A549 (cell line): ENCODE measurements at regions not wholly inside any gene's neighbourhood (a gene's known extent, or its start where the extent isn't known, plus 50 kb on each side); places are given as distances from the start of the nearest gene placed in this dataset.
A peak's percentile ranks its signal among the peaks of the same experiment; 100 is the strongest.

Experiments
- ATAC-seq, 2 experiments: fragments of 200-7000 bp in 1 of 2; fragments of >200 bp in 1 of 2; cut with Nextera tagmentation in 1 of 2; cut with Tn5 transposase in 1 of 2; 3 replicates each; pipeline versions ENCODE4 v1.8.0 to v1.9.1; 2018 to 2020; ENCODE audit warnings: mild to moderate bottlenecking in 1 of 2, moderate library complexity in 1 of 2
- CTCF ChIA-PET: fragments of 300-600 bp; sonication (Branson Sonifier 250); formaldehyde crosslinking; extraction: SDS; loops from one replicate; lab custom pipeline; 2021; ENCODE audit warnings: antibody characterized with exemption, inconsistent platforms; lab: Yijun Ruan, JAX
- POLR2A ChIA-PET: fragments of 350-600 bp; formaldehyde crosslinking; extraction: SDS; loops from one replicate; lab custom pipeline; 2021; ENCODE audit warnings: antibody characterized with exemption, inconsistent platforms; lab: Yijun Ruan, JAX
- DNase-seq, 2 experiments: peaks; one replicate each; pipeline versions ENCODE4 v3.0.0 to v3.0.0-alpha.2; 2011 to 2016; ENCODE audit warnings: low read depth in 1 of 2, low spot score in 1 of 2
- FAIRE-seq: peaks from 2 replicates; lab custom pipeline; 2011; peaks lifted over from hg19 to GRCh38; lab: Jason Lieb, UNC
- H3K27ac ChIP-seq, 2 experiments: fragments of >200 bp; sonication (Bioruptor Twin); formaldehyde crosslinking; 3 replicates each; pipeline ENCODE4 v1.5.1; 2016 to 2017
- H3K4me1 ChIP-seq: fragments of >200 bp; sonication (Bioruptor Twin); formaldehyde crosslinking; 3 replicates; pipeline ENCODE4 v1.6.1; 2016
- H3K4me2 ChIP-seq: fragments of >200 bp; sonication (Bioruptor Twin); formaldehyde crosslinking; 3 replicates; pipeline ENCODE4 v1.6.1; 2016
- H3K4me3 ChIP-seq: fragments of >200 bp; sonication (Bioruptor Twin); formaldehyde crosslinking; 3 replicates; pipeline ENCODE4 v1.5.1; 2016
- H3K9me3 ChIP-seq: fragments of >200 bp; sonication (Bioruptor Twin); formaldehyde crosslinking; 3 replicates; pipeline ENCODE4 v1.6.1; 2016
- ATOH8 ChIP-seq: fragments of 250-450 bp; sonication (Bioruptor Pico); IDR thresholded peaks from 2 replicates; pipeline ENCODE4 v1.5.0; 2020; ENCODE audit warnings: low read depth, mild to moderate bottlenecking, moderate library complexity
- CEBPB ChIP-seq, 2 experiments: fragments of >200 bp in 1 of 2; sonication (Bioruptor Twin) in 1 of 2; formaldehyde crosslinking in 1 of 2; IDR thresholded peaks; 2 replicates each; pipeline ENCODE4 v1.6.1; 2012 to 2016
- CHD2 ChIP-seq: fragments of 150-350 bp; IDR thresholded peaks from 2 replicates; pipeline ENCODE4 v1.6.1; 2014; ENCODE audit warnings: low read length; ENCODE audit not compliant: partially characterized antibody
- CTCF ChIP-seq: fragments of >200 bp; sonication (Bioruptor Twin); formaldehyde crosslinking; IDR thresholded peaks from 3 replicates; pipeline ENCODE4 v1.5.1; 2016
- EHF ChIP-seq: fragments of 250-450 bp; sonication (Bioruptor Pico); IDR thresholded peaks from 2 replicates; pipeline ENCODE4 v1.5.0; 2020; ENCODE audit warnings: mild to moderate bottlenecking
- FOSB ChIP-seq: fragments of 250-450 bp; sonication (Bioruptor Pico); IDR thresholded peaks from 2 replicates; pipeline ENCODE4 v1.5.0; 2020; ENCODE audit warnings: mild to moderate bottlenecking, moderate library complexity
- FOSL2 ChIP-seq, 2 experiments: fragments of 450-650 bp in 1 of 2; fragments of >200 bp in 1 of 2; sonication (Bioruptor Twin) in 1 of 2; formaldehyde crosslinking; IDR thresholded peaks; 2 replicates each; pipeline versions ENCODE4 v1.5.0 to v1.6.1; 2016 to 2020; ENCODE audit warnings: mild to moderate bottlenecking in 1 of 2, moderate library complexity in 1 of 2
- GATA3 ChIP-seq: IDR thresholded peaks from 2 replicates; pipeline ENCODE4 v1.6.1; 2012; ENCODE audit warnings: borderline replicate concordance
- HEYL ChIP-seq: fragments of 250-450 bp; sonication (Bioruptor Pico); IDR thresholded peaks from 2 replicates; pipeline ENCODE4 v1.8.0; 2021; ENCODE audit warnings: mild to moderate bottlenecking, moderate library complexity
- JUN ChIP-seq, 2 experiments: fragments of >200 bp; sonication (Bioruptor Twin); formaldehyde crosslinking; IDR thresholded peaks; 2 replicates in 1 of 2; 3 replicates in 1 of 2; pipeline ENCODE4 v1.6.1; 2016 to 2017
- MAFK ChIP-seq: fragments of 450-650 bp; IDR thresholded peaks from 2 replicates; pipeline ENCODE4 v1.6.1; 2014; ENCODE audit not compliant: partially characterized antibody
- MAZ ChIP-seq: fragments of 150-350 bp; IDR thresholded peaks from 2 replicates; pipeline ENCODE4 v1.6.1; 2014; ENCODE audit warnings: antibody characterized with exemption, low read depth, low read length, borderline replicate concordance
- MYC ChIP-seq: IDR thresholded peaks from 2 replicates; pipeline ENCODE4 v1.6.1; 2012; ENCODE audit warnings: mild to moderate bottlenecking, inconsistent platforms, low read length, improper control_type of control experiment, borderline replicate concordance
- NFE2L2 ChIP-seq: fragments of 150-350 bp; conservative IDR thresholded peaks from 2 replicates; pipeline ENCODE4 v1.6.1; 2014; ENCODE audit warnings: low read length
- NPAS2 ChIP-seq: fragments of 250-450 bp; sonication (Bioruptor Pico); IDR thresholded peaks from 2 replicates; pipeline ENCODE4 v1.8.0; 2022; ENCODE audit warnings: mild to moderate bottlenecking, moderate library complexity, borderline replicate concordance
- PBX3 ChIP-seq: IDR thresholded peaks from 2 replicates; pipeline ENCODE4 v1.6.1; 2012
- PHF8 ChIP-seq: fragments of 200-600 bp; sonication (generic); IDR thresholded peaks from 2 replicates; pipeline ENCODE4 v1.6.1; 2016; ENCODE audit warnings: low read depth, mild to moderate bottlenecking, antibody characterized with exemption, moderate library complexity, borderline replicate concordance
- POLR2A ChIP-seq: IDR thresholded peaks from 2 replicates; pipeline ENCODE4 v1.6.1; 2012; ENCODE audit warnings: mild to moderate bottlenecking, low read length
- RARB ChIP-seq: fragments of 250-450 bp; sonication (Bioruptor Pico); IDR thresholded peaks from 2 replicates; pipeline ENCODE4 v1.8.0; 2021; ENCODE audit warnings: mild to moderate bottlenecking, moderate library complexity
- REST ChIP-seq: fragments of 200-600 bp; sonication (generic); IDR thresholded peaks from 2 replicates; pipeline ENCODE4 v1.6.1; 2016; ENCODE audit warnings: antibody characterized with exemption, mild to moderate bottlenecking, moderate library complexity
- TFCP2L1 ChIP-seq: fragments of 250-450 bp; sonication (Bioruptor Pico); IDR thresholded peaks from 2 replicates; pipeline ENCODE4 v1.5.0; 2021; ENCODE audit warnings: mild to moderate bottlenecking
- USF2 ChIP-seq: fragments of 450-650 bp; IDR thresholded peaks from 2 replicates; pipeline ENCODE4 v1.6.1; 2014; ENCODE audit warnings: antibody characterized with exemption
- WGBS: methylation state at CpG from one replicate; pipeline ENCODE4 v1.1.6; 2017; ENCODE audit errors: missing lambda C conversion rate; 5-methylcytosine and 5-hydroxymethylcytosine counted together

- Histone ChIP-seq H3K27ac (no peak overlapping the region), H3K9me3 (no peaks in the 10 kb centered on the region), H3K4me2 (no peak overlapping the region)
- POLR2A ChIA-PET, result no interaction called here
- TF ChIP-seq EHF (CRISPR knock-in tag), result no peak
- no peak for TF ChIP-seq FOSL2 (IDR thresholded peaks at IDR 0.05)
- no peak for TF ChIP-seq FOSL2 (CRISPR knock-in tag; IDR thresholded peaks at IDR 0.05)
- TF ChIP-seq RARB (CRISPR knock-in tag), result no peak
- TF ChIP-seq CEBPB (IDR thresholded peaks at IDR 0.05), result no peak
- no peak for TF ChIP-seq CHD2
- no peak for TF ChIP-seq PBX3
- TF ChIP-seq POLR2A, result no peak
- TF ChIP-seq FOSB (CRISPR knock-in tag), result no peak
- TF ChIP-seq MYC, result no peak
- TF ChIP-seq REST, result no peak
- no peak for TF ChIP-seq PHF8
- TF ChIP-seq, all 56 proteins: peak for 0
- no peak for DNase-seq
- 47% methylated on average over 3 of the region's 3 CpGs for WGBS
- no peak overlapping the region for H3K4me3 ChIP-seq
- no peak for FAIRE-seq
- CTCF ChIA-PET, result interaction anchor here (1.8 kb wide), 1 partner anchor 601 kb away, joined by 3 read pairs; no protein-coding TSS in a partner anchor
- no peak for ATAC-seq
- H3K4me1 ChIP-seq, result peaks cover 5% of the 10 kb centered on the region; the same call in 2 of the 3 replicates
These were observed 599.0 kb downstream of the LMO4 start for GRCh38 chr1:87927391-87928280.

- ChIA-PET CTCF (interaction anchor here (1.8 kb wide), 1 partner anchor 602 kb away, joined by 3 read pairs; no protein-coding TSS in a partner anchor), POLR2A (no interaction called here)
- FAIRE-seq (no peak), DNase-seq (no peak), ATAC-seq (no peak)
- no peaks in the 10 kb centered on the region for H3K9me3 ChIP-seq
- WGBS, result 0% methylated on average over 1 of the region's 1 CpG
- peak overlapping the region; percentile 16; the same call in 1 of the 3 replicates for H3K4me2 ChIP-seq
- H3K27ac ChIP-seq, result no peak overlapping the region
- no peak overlapping the region for H3K4me3 ChIP-seq
- peaks cover 5% of the 10 kb centered on the region; the same call in 2 of the 3 replicates for H3K4me1 ChIP-seq
- TF ChIP-seq GATA3 (no peak), TFCP2L1 (CRISPR knock-in tag) (no peak), ATOH8 (CRISPR knock-in tag) (no peak), CTCF (no peak), PBX3 (no peak), MAFK (no peak), NFE2L2 (no peak), USF2 (no peak), REST (no peak), NPAS2 (no peak), HEYL (no peak), MAZ (no peak), JUN (IDR thresholded peaks at IDR 0.05) (no peak)
These were observed 599.9 kb downstream of the LMO4 start for GRCh38 chr1:87928623-87929022.
